Left lung (tissue), 4 donors: ENCODE measurements at regions not wholly inside any gene's neighbourhood (a gene's known extent, or its start where the extent isn't known, plus 50 kb on each side); places are given as distances from the start of the nearest gene placed in this dataset.

Experiments used
- ATAC-seq: fragments of 200-7000 bp; cut with Tn5 transposase; one replicate; pipeline ENCODE4 v1.9.1; 2020; ENCODE audit warnings: moderate library complexity
- DNase-seq, 4 donors: peaks; one replicate each; pipeline ENCODE4 v3.0.0-alpha.2; 2013 to 2020
- H3K27ac ChIP-seq, 2 donors: fragments of 200-600 bp; sonication (generic) in 1 of 2; one replicate each; pipeline versions ENCODE4 v1.5.0 to v1.8.0; 2020 to 2021
- H3K27me3 ChIP-seq, 2 donors: fragments of 200-600 bp; sonication (generic) in 1 of 2; one replicate each; pipeline versions ENCODE4 v1.5.0 to v1.8.0; 2020 to 2021
- H3K36me3 ChIP-seq, 2 donors: fragments of 200-600 bp; sonication (generic) in 1 of 2; one replicate each; pipeline versions ENCODE4 v1.5.0 to v1.8.0; 2020 to 2021
- H3K4me1 ChIP-seq, 2 donors: fragments of 200-600 bp; one replicate each; pipeline ENCODE4 v1.8.0; 2021
- H3K4me3 ChIP-seq, 2 donors: fragments of 200-600 bp; sonication (generic) in 1 of 2; one replicate each; pipeline versions ENCODE4 v1.5.0 to v1.8.0; 2020 to 2021; ENCODE audit warnings: mild to moderate bottlenecking in 1 of 2
- H3K9me3 ChIP-seq, 2 donors: fragments of 200-600 bp; sonication (generic) in 1 of 2; one replicate each; pipeline versions ENCODE4 v1.5.0 to v1.8.0; 2020 to 2021
- intact Hi-C, 2 donors: fragments of 100-400 bp; cut with DNase I; formaldehyde crosslinking; loops; one replicate each; pipeline versions ENCODE4 v1.11.2 to v1.14.2; 2022
- TF ChIP-seq, protein P1 (sequence below), 2 donors: fragments of 200-600 bp; sonication (generic) in 1 of 2; IDR thresholded peaks; one replicate each; pipeline versions ENCODE4 v1.5.0 to v1.8.0; 2021; ENCODE audit warnings: antibody characterized with exemption in 2 of 2
- donor health status: DM: no; HTN: yes; CAD: no.
- donor health status: DM: no; HTN: no; CAD: no.

GRCh38 chr6:115016593-115016992, 673.8 kb upstream of the HS3ST5 start:
- Histone ChIP-seq H3K9me3 (peaks cover 0 to 7% of the 10 kb centered on the region in 2 donors), H3K27me3 (no peaks in the 10 kb centered on the region), H3K27ac (no peak overlapping the region), H3K4me3 (no peak overlapping the region), H3K36me3 (no peaks in the 10 kb centered on the region), H3K4me1 (no peaks in the 10 kb centered on the region)
- TF ChIP-seq, protein P1, sequence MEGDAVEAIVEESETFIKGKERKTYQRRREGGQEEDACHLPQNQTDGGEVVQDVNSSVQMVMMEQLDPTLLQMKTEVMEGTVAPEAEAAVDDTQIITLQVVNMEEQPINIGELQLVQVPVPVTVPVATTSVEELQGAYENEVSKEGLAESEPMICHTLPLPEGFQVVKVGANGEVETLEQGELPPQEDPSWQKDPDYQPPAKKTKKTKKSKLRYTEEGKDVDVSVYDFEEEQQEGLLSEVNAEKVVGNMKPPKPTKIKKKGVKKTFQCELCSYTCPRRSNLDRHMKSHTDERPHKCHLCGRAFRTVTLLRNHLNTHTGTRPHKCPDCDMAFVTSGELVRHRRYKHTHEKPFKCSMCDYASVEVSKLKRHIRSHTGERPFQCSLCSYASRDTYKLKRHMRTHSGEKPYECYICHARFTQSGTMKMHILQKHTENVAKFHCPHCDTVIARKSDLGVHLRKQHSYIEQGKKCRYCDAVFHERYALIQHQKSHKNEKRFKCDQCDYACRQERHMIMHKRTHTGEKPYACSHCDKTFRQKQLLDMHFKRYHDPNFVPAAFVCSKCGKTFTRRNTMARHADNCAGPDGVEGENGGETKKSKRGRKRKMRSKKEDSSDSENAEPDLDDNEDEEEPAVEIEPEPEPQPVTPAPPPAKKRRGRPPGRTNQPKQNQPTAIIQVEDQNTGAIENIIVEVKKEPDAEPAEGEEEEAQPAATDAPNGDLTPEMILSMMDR (IDR thresholded peaks at IDR 0.05) = no peak
- intact Hi-C loops = no loop called here
- ATAC-seq (no peak), DNase-seq (no peak)

DNA sequence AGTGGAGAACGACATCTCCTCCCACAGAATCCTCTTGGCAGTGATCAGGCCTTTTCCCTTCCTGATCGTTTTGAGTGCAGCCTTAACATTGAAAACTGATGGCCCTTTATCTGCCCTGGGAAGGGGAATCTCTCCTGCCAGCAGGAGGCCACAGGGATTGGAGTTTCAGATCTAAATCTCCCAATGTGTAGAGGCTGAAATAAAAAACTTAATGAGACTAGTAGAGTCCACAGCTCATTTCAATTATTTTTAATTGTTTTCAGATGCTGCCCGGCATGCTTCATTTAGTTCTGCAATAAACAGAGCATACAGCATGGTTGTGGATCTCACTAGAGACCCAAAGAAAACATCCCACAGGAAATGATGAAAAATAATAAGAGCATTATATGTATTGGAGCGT, 662.2 kb upstream of the HS3ST5 start:
- intact Hi-C loops = no loop called here
- Histone ChIP-seq H3K9me3 (peaks cover 0 to 3% of the 10 kb centered on the region in 2 donors), H3K4me1 (no peaks in the 10 kb centered on the region), H3K27me3 (no peaks in the 10 kb centered on the region), H3K27ac (no peak overlapping the region), H3K36me3 (no peaks in the 10 kb centered on the region), H3K4me3 (no peak overlapping the region)
- TF ChIP-seq, protein P1 (IDR thresholded peaks at IDR 0.05) = no peak
- ATAC-seq (no peak), DNase-seq (peak in 1 of 4 donors; percentile 3)

DNA sequence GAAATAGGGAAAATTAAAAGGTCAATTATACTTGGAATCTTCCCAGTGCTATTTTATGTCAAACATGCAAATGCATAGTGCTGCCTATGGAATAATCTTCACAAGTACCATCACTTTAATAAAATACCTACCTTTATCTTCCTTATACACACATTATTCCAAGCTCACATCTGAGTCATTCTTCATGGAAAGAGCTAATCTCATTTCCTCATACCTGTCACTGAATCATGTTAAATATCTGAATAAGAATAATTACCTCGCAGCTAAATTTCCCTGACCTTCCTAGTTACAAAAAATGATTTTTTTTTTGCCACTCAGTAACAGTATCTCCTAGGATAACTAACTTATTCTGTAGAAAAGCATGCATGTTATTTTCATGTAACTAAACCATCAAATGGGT, 661.4 kb upstream of the HS3ST5 start:
- intact Hi-C loops = no loop called here
- H3K27me3 ChIP-seq = no peaks in the 10 kb centered on the region
- TF ChIP-seq, protein P1 (IDR thresholded peaks at IDR 0.05) = no peak
- DNase-seq (no peak), ATAC-seq (no peak)
- H3K36me3 ChIP-seq = no peaks in the 10 kb centered on the region
- no peaks in the 10 kb centered on the region for H3K4me1 ChIP-seq
- no peaks in the 10 kb centered on the region for H3K9me3 ChIP-seq
- no peak overlapping the region for H3K27ac ChIP-seq
- H3K4me3 ChIP-seq = no peak overlapping the region

DNA sequence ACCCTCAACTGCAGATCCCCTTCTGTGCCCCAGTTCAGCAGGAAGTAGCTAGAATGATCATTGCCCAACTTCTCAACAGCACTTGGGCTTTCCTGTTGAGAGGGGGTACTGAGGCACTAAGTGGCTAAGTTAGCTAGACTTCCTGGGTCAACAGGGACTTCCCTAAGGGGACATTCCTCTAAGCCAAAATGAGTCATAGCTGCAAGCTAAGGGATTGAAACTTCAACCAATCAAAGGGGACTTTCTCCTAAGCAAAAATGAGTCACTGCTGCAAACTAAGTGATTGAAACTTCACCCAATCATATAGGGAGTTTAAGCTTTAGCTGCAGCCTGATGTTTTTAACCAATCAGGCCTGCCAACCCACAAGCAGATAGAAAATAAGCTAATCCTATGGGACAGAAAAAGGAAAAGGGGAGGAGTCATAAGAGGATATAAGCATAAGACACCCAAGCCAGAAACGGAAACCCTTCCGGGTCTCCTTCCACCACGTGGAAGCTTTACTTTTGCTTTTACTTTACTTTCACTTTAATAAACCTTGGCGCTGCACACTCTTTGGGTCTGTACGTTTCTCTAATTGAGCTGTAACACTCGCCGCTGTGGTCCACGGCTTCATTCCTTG, 659.0 kb upstream of the HS3ST5 start:
- H3K9me3 ChIP-seq = peaks cover 0 to 4% of the 10 kb centered on the region in 2 donors
- intact Hi-C loops = no loop called here
- H3K27ac ChIP-seq = no peak overlapping the region
- no peaks in the 10 kb centered on the region for H3K27me3 ChIP-seq
- no peak for DNase-seq
- no peak for ATAC-seq
- no peaks in the 10 kb centered on the region for H3K4me1 ChIP-seq
- no peak overlapping the region for H3K4me3 ChIP-seq
- TF ChIP-seq, protein P1 (IDR thresholded peaks at IDR 0.05) = no peak
- H3K36me3 ChIP-seq = no peaks in the 10 kb centered on the region

DNA sequence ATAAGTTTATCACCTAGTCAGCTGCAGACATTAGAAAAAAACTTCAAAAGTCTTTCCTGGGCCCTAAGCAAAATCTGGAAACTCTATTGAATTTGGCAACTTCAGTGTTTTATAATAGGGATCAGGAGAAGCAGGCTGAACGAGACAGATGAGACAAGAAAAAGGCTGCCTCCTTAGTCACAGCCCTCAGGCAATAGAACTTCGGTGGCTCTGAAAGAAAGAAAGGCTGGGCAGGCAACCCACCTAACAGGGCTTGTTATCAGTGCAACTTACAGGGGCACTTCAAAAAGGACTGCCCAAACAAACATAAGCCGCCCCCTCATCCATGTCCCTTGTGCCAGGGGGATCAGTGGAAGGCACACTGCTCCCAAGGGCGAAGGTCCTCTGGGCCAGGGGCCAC, 657.9 kb upstream of the HS3ST5 start:
- peaks cover 0 to 4% of the 10 kb centered on the region in 2 donors for H3K9me3 ChIP-seq
- intact Hi-C loops = no loop called here
- no peaks in the 10 kb centered on the region for H3K36me3 ChIP-seq
- no peak overlapping the region for H3K27ac ChIP-seq
- DNase-seq (no peak), ATAC-seq (no peak)
- H3K27me3 ChIP-seq = no peaks in the 10 kb centered on the region
- no peak overlapping the region for H3K4me3 ChIP-seq
- TF ChIP-seq, protein P1 (IDR thresholded peaks at IDR 0.05) = no peak
- no peaks in the 10 kb centered on the region for H3K4me1 ChIP-seq
